ENCODE measurements at regions not wholly inside any gene's neighbourhood (a gene's known extent, or its start where the extent isn't known, plus 50 kb on each side); places are given as distances from the start of the nearest gene placed in this dataset.

DNA sequence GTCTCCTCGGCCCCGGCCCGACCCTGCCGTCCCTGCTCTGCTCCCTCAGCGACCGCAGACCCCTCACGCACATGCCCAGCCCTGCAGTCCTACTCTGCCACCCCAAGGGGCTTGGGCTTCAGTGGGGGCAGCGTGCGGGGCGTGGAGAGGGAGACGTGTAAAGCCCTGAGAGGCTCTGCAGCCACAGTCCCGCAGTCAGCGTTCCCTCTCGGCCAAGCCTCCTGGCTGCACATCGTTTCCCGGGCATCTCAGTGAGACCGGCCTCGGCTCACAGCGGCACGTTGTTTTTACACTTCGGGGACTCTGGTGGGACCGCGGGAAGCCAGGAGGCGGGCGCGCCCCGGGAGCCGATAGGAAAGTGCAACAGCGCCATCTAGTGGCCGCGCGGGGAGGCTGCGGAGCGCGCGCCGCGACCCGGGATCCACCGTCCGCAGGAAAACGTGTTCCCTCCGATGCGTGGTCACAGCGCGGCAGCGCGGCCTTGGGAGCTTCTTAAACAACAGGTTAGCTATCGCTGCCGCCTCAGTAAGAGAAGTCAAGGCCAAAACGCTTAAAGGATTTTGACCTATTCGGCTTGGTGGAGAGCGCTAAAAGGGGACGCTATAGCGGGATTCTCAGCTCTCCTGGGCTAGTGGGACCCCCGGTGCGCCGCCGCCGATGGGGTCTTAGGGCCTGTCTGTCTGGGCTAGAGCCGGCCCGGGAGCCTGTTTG lies 226.8 kb upstream of the IGF1R start:
- DNase-seq = no peak

DNA sequence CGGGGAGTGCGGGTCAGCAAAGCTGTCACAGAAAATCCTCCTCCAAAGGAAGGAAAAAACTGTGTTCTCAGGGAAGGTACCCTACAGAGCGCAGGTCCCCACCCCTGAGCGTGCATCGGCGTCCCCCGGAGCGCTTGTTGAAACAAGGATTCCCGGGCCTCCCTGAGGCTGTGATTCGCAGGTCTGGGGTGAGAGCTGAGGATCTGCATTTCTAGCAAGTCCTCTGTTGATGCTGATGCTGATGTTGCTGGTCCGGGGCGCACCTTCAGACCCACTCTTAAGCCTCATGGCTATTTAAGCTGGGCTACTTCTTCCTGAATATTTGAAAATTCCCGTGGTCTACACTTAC lies 226.2 kb upstream of the IGF1R start:
- no peak for DNase-seq

DNA sequence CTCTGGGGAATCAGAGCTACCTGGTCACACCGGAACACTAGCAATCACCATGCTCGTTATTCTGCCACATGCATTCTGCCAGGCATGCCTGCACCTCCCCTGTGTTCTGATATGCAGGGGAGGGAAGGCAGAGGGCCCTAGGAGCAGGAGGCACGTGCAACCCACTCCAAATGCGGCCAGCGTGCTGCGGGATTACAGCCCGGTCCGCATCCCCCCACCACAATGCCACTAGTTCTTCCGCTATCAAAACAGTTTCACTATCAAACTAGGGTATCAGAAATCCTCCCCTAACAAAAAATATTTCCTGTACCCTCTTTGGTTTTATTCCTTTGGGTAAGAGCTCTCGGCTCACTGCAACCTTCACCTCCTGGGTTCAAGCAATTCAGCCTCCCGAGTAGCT lies 223.2 kb upstream of the IGF1R start:
- no peak for DNase-seq

DNA sequence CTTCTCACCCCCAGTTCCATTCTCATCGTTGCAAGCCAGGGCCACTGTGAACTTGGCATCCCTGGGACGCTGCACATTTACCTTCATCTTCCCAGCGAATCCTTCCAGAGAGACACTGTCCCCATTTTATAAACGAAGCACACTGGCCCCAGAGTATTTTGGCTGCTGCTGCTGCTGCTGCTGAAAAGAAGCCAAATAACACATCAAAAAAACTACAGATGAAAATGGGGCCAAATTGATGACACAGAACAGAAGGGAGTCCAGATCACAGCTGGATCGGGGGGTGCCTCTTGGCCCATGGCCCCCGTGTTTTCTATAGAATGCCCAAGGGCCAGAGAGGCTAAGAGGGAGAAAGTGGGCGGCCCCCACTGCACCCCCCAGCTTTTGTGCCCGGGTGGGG lies 221.0 kb upstream of the IGF1R start:
- DNase-seq = no peak

DNA sequence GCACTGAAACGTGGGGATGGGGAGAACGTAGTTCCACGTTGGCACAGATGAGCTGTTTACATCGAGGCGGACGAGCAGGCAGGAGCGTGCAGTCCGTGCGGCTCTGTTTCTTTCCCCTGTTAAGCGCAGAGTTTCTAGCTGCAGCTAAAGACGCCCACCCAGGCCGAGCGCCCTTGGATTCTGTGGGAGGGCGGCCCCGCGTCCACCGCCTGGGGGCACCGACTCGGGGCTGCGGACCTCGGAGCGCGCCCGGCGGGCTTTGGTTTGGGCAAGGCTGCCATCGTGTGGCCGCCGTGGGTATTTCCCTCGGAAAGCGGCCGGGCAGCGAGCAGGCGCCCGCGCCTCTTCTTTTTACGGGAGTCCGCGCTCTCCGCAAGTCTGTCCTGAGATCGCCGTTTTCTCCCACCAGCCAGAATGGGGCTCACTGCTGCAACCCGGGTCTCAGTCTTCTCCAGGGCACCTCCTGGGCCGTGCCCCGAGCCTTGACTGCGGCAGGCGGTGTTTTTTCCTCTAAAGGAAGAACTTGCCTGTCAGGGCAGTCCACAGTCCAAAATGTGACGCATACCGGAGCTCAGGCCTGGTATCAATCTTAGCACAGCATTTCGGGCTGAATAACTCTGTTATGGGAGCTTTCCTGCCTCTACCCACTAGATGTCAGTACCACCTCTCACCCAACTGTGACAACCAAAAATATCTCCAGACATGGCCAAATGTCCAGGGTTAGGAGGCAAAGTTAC lies 219.9 kb upstream of the IGF1R start:
- DNase-seq = peak; percentile 19

DNA sequence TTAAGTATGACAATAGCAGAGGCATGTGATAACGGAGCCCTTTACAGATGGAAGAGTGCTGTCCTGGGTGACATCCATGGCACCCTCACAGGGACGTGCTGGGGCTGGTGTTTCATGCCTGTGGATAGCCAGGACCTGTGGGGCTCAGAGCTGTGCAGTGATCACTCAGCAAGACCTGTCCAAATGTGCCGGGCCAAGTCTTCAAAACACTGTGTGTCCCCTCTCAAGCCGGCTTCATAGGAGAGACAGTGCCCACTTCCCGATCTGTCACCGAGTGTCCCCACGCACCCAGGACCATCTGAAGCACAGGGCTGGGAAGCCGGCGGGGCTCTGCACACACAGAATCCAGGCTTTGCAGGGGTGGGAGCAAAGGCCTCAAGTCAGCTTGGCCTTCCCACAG lies 217.2 kb upstream of the IGF1R start:
- DNase-seq = no peak

DNA sequence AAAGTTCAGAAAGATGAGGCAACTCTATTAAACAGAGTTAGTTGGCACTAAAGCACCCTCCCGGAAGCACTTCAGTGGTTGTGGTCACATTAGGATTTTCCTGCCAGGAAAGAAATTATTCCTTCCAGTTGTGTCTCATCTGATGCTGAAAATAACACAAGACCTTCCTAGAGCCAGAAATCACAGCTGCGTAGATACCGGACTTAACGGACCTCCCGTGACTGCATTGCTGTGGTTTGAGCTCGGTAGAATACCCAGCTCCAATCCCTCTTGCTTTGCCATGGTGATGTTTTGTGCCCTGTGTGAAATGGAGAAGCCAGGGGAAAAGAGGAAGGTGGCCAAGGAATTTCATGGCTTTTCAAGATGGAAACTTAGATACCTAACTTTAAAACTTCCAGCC lies 215.0 kb upstream of the IGF1R start:
- DNase-seq = no peak

DNA sequence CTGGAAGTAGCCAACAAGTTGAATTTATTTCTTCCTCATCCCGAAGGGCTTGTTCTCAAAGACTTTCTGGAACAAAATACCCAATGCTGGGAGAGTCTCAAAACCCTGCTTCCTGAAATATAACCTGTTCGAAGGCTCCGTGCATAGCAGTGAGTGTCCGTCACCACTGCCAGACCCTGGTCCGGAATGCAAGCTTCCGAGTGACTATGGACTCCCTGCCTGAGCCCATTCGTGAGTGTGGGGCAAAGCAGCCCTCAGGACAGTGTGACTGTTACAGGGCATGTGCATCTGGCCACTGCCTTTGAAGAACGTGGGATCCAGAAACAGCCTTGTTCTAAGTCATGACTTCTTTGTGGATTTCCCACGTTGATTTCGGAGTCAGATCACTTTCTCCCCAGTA lies 214.5 kb upstream of the IGF1R start:
- no peak for DNase-seq

DNA sequence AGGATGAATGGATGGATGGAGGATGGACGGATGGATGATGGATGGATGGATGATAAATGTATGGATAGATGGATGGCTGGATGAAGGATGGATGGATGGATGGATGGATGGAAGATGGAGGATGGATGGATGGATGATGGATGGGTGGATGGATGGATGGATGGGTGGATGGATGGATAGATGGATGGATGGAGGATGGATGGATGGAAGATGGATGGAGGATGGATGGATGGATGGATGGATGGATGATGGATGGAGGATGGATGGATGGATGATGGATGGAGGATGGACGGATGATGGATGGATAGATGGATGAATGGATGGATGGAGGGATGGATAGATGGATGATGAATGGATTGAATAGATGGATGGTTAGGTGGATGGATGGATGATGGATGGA lies 210.6 kb upstream of the IGF1R start:
- DNase-seq = no peak

DNA sequence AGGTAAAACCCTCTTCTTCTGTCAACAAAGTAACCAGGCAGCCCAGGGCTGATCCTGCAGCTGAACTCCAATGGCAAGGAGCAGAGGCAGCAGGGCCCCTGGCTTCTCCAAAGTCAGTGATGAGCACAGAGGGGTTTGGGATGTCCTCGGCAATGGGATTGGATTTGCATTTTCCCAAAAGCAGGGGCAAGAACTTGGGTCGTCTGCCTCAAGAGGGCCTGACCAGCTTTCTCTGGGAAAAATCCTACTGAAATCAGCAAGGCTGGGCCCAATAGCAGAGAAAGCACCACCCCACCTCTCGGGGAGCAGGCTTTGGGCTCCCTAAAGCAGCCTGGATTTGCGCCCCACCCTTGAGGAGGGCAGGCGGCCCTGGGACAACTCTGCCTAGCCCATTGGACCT lies 210.0 kb upstream of the IGF1R start:
- DNase-seq = no peak

DNA sequence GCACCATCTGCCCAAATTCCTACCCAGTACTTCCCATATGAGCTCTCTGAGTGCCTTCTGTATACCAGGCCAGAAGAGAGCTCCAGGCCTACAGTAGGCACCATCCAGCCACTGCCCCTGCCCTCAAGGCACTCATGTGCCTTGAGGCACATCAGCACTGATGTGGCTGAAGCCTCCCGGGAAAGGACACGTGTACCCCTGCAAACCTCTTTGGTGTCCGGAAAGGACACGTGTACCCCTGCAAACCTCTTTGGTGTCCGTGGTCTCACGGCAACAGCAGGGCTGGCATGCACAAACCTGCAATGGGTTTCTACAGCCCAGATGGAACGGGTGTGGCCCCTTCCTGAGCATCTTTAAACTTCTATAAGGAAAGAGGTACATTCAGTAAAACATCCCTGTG lies 209.4 kb upstream of the IGF1R start:
- no peak for DNase-seq

DNA sequence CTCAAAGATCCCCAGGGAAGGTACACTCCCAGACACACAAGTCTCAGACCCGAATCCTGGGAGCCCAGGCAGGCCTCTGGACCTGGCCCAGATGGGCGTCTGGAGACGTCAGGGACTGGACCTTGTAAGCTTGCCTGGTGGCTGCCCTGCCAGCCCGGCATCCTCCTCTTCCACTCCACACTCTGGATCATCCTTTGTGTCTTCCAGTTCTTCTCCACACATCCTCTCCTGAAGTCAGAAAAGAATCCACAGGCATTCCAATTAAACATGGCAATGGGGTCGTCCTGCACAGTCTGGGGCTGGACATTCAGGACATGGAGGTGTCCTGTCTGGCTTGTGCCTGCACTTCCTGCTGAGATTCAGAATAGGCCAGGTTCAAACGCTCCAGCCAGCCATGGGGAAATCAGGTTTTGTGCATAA lies 208.8 kb upstream of the IGF1R start:
- DNase-seq = no peak

DNA sequence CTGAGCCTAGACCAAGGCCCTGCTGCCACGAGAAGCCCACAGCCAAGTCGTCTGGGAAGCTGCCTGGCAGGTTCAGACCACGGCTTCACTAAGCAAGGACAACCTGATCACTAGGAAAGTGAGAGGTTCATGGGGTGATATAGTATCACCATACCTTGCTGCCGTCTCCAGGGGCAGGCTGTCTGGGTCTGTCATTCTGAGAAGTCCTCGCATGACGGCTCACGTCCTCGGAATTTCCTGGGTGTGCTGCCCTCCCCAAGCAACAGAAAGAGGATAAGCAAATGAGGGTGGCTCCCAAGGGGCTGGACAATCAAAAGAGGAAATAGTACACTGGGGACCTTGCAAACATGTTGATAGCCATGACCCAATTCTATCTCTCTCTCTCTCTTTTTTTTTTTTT lies 207.4 kb upstream of the IGF1R start:
- no peak for DNase-seq

DNA sequence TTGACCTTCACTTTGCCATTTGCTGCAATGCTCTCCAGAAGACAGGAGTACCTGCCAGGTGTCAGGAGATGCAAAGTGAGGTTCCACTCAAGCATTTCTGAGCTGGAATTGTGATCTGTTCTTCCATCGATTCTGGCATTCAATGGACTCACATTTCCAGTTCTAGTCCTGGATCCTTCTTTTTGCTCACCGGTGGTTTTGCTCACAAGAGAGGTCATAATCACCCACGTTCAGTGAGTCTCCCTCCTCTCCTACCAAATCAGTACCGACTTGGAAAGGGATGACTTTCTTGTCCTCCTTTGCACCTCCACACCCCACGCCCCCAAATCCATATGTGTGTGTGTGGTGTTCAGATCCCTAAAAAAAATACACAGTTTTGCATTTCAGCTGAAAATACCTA lies 206.7 kb upstream of the IGF1R start:
- no peak for DNase-seq

DNA sequence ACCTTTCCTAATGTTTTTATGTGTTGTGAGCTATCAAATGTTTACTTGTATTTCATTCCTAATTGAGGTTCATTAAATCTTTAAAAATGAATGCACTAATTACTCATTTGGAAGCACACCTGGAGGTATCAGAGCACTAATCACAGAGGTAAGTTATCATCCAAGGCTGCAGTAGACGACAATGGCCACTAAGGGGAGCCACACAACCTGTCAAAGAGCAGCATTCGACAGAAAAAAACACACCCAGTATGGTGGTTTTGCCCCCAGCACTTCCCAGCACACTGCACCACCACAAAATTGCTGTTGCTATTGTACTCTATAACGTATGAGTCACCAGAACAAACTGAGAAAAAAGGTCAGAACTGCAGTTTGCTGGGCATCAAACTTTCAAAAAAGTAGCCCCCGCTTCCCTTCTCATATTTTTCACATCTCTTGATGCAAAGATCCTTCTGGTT lies 205.9 kb upstream of the IGF1R start:
- DNase-seq = no peak

DNA sequence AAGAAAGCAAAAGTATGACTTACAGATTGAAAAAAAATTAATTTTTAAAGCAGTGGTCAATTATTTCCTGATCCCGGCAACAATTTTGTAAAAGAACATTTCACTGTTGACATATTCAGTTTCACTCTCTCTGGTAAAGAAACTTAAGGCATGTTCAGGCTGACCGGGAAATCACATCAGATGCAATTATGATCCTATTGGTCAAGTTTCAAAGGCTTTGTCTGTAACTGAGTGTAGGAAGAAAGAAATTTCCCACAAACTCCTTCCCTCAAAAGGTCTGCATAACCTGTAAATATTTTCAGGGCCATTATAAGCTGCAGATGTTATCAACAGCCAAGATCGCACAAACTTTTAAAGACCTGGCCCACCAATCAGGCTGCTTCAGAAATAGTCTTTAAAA lies 205.4 kb upstream of the IGF1R start:
- DNase-seq = no peak

DNA sequence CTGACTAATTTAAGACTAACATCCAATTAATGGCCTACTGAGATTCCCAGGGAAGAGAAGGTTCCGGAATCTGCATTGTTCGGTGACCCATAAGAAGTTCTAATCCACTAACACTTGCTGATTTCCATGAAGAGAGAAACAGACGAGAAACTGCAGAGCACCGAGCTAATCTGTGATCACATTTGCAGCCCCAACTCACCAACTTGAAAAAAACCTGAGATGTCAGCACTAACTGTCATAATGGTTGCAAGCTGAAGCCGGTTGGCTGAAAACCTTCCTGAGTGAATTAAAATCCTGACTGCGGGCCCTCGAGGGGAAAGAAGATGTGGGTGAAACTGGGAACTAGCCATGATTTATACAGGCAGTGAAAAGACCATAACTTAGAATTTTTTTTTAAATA lies 204.8 kb upstream of the IGF1R start:
- DNase-seq = no peak

DNA sequence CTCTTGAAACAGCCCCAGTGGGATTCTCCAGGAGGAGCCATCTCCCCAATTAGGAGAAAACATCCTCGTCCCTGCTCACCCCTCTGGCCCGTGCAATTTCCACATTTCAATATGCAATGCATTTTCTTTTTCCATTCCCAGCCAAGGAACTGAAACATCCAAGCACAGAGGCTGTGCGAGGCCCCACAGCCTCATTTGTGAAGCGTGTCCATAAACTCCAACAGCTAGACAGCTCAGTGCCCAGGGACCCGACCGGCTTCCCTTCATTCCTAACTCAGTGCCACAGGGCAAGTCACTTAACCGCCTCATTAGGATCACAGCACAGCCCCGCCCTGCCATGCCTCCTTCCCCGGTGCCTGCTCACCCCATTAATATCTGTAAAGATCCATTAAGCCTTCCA lies 204.2 kb upstream of the IGF1R start:
- no peak for DNase-seq

DNA sequence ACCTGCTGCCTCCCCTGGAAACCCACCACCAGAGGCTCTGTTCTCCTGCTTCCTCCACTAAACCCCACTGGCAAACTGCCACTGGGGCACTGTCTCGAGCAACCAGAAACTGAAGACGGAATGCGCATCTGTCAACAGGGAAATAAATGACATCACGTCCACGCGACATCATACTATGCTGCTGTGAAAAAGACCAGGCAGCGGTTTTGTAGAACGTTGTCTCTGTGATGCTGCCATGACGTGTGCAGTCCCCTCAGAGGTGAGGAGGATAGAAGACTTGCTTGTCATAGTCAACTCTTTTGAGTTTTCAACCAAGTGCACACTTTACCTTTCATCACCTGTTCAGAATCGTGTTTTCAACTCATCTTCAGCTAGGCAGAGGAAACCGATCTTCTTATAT lies 203.0 kb upstream of the IGF1R start:
- DNase-seq = no peak

DNA sequence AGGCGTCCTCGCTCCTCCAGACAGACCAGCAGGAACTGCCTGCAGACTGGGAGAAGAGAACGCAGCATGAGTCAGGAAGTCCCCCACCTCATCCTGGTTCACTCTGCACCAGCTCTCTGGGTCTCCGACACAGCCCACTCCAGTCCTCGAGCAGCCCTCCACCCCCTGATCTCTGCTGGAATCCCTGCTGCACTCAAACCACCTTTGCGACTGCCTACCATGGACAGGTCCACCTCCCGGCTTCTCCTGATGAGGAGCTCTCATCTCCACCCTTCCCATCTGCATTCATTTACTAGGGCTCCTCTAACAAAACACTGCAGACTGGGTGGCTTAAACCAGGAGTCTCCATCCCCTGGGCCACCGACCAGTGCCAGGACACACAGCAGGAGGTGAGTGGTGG lies 202.3 kb upstream of the IGF1R start:
- no peak for DNase-seq

DNA sequence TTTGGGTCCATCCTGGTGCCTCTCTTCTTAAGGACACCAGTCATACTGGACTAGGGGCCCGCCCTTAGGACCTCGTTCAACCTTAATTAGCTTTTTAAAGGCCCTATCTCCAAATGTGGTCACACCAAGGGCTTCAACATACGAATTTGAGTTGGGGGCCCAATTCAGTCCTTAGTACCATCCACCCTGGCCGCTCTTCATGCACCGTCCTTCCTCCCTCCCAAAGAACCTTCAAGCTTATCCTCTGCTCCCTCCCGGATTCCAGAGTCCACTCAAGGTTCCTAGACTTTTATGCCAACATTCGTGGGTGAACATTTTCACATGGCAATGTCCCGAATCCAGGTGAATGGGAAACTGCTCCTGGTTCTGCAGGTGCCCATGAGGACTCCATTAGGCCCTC lies 201.3 kb upstream of the IGF1R start:
- no peak for DNase-seq

DNA sequence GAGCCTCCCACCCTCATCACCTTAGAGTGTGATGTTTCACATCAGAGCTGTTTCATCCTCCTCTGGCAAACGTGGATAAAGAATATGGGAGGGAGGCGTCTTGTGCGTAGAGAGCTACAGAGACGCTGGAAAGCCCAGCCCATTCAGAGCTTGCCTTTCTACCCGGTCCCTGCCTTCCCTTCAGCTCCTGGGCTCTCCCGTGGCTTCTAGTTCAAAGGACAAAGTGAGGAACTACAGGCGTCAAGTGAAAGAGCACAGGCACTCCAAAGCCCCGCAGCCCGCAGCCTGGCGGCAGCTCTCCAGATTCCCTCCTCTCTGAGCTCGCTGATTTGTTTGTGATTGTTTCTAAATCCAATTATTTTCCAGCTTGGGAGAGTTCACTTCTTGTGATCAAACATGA lies 197.1 kb upstream of the IGF1R start:
- DNase-seq = no peak

DNA sequence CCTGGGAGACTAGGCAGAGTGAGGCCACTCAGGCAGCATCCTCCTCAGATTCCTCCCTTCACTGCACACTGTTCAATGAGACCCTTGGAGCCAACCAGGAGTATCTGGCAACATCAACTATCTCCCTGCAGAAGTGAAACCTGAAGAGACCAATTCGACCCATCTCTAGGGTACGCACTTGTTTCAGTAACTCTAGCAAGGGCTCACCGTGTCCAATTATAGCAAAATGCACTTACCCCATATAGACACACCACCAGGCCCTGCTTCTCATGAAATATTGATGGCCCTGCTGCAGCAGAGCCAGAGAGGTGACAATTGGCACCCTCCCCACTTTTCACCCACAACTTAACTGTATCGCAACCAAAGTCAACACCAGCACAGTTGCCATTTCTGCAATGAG lies 196.1 kb upstream of the IGF1R start:
- no peak for DNase-seq

DNA sequence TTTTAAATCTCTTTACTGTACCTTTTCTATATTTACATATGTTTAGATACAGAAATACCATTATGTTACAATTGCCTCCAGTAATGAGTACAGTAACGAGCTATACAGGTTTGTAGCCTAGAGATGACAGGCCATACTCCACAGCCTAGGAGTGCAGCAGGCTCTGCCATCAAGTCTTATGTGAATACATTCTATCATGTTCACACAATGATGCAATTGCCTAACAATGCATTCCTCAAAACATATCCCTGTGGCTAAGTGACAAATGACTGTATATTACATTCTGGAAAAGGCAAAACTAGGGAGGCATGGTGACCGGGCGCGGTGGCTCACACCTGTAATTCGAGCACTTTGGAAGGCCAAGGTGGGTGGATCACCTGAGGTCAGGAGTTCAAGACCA lies 192.4 kb upstream of the IGF1R start:
- no peak for DNase-seq

DNA sequence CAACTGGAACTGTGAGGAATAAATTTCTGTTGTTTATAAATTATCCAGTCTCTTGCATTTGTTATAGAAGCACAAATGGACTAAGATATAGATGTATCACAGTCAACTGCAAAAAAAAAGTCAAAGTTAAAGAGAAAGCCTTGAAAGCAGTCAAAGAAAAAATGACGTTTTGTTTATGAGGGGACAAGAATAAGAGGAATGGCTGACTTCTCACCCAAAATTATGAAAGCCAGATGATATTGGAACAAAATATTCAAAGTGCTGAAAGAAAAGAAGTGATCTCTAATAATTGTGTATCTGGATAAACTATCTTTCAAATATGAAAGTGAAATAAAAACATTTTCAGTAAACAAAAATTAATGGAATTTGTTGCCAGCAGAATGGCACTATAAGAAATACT lies 171.8 kb upstream of the IGF1R start:
- DNase-seq = no peak
